ENCODE measurements at regions not wholly inside any gene's neighbourhood (a gene's known extent, or its start where the extent isn't known, plus 50 kb on each side); places are given as distances from the start of the nearest gene placed in this dataset.
"Not testable (repeated sequence)": the region's sequence is repeated elsewhere in the genome, so short reads cannot be mapped to it uniquely, and the experiment has no call there.

DNA sequence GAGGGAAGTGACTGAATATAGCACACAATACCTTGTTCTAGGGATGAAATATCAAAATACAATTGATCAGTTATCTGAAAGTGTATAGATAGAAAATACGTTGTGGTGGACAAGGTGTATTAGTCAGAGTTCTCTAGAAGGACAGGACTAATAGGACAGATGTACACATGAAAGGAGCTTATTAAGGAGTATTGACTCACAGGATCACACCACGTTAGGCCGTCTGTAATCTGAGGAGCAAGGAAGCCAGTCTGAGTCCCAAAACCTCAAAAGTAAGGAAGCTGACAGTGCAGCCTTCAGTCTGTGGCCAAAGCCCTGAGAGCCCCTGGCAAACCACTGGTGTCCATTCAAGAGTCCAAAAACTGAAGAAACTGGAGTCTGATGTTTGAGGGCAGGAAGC, 406.1 kb downstream of the MDFIC start:
- Histone ChIP-seq H3K9me3 (no peaks in the 10 kb centered on the region), H3K27ac (no peak overlapping the region), H3K4me3 (no peak overlapping the region), H3K36me3 (no peaks in the 10 kb centered on the region), H3K27me3 (no peaks in the 10 kb centered on the region), H3K4me1 (no peaks in the 10 kb centered on the region)
- TF ChIP-seq, protein P1, sequence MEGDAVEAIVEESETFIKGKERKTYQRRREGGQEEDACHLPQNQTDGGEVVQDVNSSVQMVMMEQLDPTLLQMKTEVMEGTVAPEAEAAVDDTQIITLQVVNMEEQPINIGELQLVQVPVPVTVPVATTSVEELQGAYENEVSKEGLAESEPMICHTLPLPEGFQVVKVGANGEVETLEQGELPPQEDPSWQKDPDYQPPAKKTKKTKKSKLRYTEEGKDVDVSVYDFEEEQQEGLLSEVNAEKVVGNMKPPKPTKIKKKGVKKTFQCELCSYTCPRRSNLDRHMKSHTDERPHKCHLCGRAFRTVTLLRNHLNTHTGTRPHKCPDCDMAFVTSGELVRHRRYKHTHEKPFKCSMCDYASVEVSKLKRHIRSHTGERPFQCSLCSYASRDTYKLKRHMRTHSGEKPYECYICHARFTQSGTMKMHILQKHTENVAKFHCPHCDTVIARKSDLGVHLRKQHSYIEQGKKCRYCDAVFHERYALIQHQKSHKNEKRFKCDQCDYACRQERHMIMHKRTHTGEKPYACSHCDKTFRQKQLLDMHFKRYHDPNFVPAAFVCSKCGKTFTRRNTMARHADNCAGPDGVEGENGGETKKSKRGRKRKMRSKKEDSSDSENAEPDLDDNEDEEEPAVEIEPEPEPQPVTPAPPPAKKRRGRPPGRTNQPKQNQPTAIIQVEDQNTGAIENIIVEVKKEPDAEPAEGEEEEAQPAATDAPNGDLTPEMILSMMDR (IDR thresholded peaks at IDR 0.05): no peak
- no peak for TF ChIP-seq POLR2A (IDR thresholded peaks at IDR 0.05)
- ATAC-seq (no peak), DNase-seq (no peak)
- intact Hi-C loops (cut with DNase I): no loop called here
- WGBS, 4 donors: 80 to 91% (median 87%) methylated on average over 3 of the region's 3 CpGs

DNA sequence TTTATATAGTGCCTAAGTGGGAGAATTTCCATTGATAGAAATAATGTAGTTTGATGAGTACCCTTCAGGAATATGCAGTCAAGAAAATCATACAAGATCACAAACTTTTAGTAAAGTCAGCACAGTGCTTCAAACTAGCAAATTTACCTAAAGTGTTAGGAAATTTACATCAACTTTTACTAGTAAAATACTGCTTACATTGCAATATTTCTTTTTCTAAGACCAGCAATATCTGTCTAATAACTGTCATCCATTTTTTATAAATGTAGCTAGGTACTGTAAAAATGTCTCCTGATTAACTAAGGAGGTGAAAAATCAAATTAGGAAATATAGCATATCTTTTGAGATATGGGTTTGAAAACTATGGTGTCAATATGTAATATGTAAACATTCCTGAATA, 405.4 kb downstream of the MDFIC start:
- no peak for DNase-seq
- H3K36me3 ChIP-seq: no peaks in the 10 kb centered on the region
- no peak overlapping the region for H3K4me3 ChIP-seq
- intact Hi-C loops (cut with DNase I): no loop called here
- ATAC-seq: no peak
- TF ChIP-seq, protein P1 (IDR thresholded peaks at IDR 0.05): no peak
- TF ChIP-seq POLR2A (IDR thresholded peaks at IDR 0.05): no peak
- H3K27ac ChIP-seq: no peak overlapping the region
- no peaks in the 10 kb centered on the region for H3K4me1 ChIP-seq
- no peaks in the 10 kb centered on the region for H3K27me3 ChIP-seq
- H3K9me3 ChIP-seq: no peaks in the 10 kb centered on the region

DNA sequence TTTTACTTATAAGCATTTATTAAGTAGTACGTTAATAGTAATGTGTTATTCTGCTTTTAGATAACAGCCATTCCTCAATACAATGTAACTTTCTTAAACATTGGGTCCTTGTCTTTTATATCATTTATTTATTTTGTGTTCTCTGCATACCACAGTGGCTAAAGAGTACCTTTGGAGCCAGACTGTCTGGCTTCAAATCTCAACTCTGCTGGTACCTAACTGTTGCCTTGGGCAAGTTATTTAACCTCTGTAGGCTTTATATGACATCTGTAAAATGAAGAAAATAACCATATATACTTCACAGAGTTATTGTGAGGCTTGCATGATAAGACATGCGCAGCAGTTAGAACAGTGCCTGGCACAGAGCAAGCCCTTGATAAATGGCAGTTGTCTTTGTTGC, 397.6 kb downstream of the MDFIC start:
- H3K9me3 ChIP-seq: no peaks in the 10 kb centered on the region
- no peaks in the 10 kb centered on the region for H3K4me1 ChIP-seq
- H3K27ac ChIP-seq: no peak overlapping the region
- H3K36me3 ChIP-seq: no peaks in the 10 kb centered on the region
- DNase-seq (no peak), ATAC-seq (no peak)
- 84 to 95% (median 91%) methylated on average over 2 of the region's 2 CpGs for WGBS, 4 donors
- intact Hi-C loops (cut with DNase I): no loop called here
- no peaks in the 10 kb centered on the region for H3K27me3 ChIP-seq
- no peak overlapping the region for H3K4me3 ChIP-seq
- TF ChIP-seq POLR2A (IDR thresholded peaks at IDR 0.05): no peak
- TF ChIP-seq, protein P1 (IDR thresholded peaks at IDR 0.05): no peak

DNA sequence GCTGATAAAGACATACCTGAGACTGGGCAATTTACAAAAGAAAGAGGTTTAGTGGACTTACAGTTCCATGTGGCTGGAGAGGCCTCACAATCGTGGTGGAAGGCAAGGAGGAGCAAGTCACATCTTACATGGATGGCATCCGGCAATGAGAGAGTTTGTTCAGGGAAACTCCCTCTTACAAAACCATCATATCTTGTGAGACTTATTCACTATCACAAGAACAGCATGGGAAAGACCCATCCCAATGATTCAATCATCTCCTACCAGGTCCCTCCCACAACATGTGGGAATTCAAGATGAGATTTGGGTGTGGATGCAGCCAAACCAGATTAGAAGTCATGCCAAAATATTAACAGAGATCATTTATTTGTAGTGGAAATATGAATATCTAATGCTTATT, 388.4 kb downstream of the MDFIC start:
- WGBS, 4 donors: 80 to 90% (median 89%) methylated on average over 2 of the region's 2 CpGs
- H3K9me3 ChIP-seq; intact Hi-C loops (cut with DNase I); DNase-seq; ATAC-seq; H3K27ac ChIP-seq; H3K4me1 ChIP-seq; H3K4me3 ChIP-seq; H3K36me3 ChIP-seq; H3K27me3 ChIP-seq: not testable (repeated sequence)

DNA sequence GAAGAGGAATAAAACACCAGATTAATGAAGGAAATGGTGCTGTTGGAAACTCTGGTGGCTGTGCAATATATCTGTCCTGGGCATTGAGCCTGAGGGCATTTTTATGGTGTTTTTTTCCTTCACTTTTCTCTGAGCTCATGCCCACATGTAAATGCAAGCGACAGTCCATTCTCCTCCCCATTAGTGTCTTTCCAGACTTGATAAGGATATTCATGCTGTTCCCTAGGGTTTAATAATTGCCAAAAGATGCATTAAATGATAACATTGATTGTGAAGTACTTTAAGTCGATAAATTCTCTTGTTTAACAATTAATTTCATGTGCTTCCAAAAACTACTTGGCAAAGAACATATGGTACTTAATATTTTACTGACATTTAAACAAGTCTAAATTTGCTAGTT, 384.7 kb downstream of the MDFIC start:
- Histone ChIP-seq H3K4me3 (no peak overlapping the region), H3K27me3 (no peaks in the 10 kb centered on the region), H3K36me3 (no peaks in the 10 kb centered on the region), H3K4me1 (no peaks in the 10 kb centered on the region), H3K27ac (no peak overlapping the region), H3K9me3 (no peaks in the 10 kb centered on the region)
- TF ChIP-seq, protein P1 (IDR thresholded peaks at IDR 0.05): no peak
- intact Hi-C loops (cut with DNase I): no loop called here
- 50 to 68% (median 56%) methylated on average over 2 of the region's 2 CpGs for WGBS, 4 donors
- ATAC-seq (no peak), DNase-seq (no peak)

All from heart left ventricle (tissue), 16 donors.